ENCODE measurements at regions not wholly inside any gene's neighbourhood (a gene's known extent, or its start where the extent isn't known, plus 50 kb on each side); places are given as distances from the start of the nearest gene placed in this dataset.
"Not testable (repeated sequence)": the region's sequence is repeated elsewhere in the genome, so short reads cannot be mapped to it uniquely, and the experiment has no call there.

- no peak for DNase-seq (ENCODE audit: extremely low spot score, unreplicated experiment)
- H3K36me3 Mint-ChIP-seq, result no peaks in the 10 kb centered on the region
- H3K9me3 Mint-ChIP-seq, result peaks cover 5% of the 10 kb centered on the region
- H3K27me3 Mint-ChIP-seq, result no peaks in the 10 kb centered on the region
- H3K4me1 Mint-ChIP-seq (ENCODE audit: unreplicated experiment), result no peaks in the 10 kb centered on the region
- TF ChIP-seq CTCF (conservative IDR thresholded peaks at IDR 0.05), result no peak
- no peak overlapping the region for H3K27ac Mint-ChIP-seq
- no peak overlapping the region for H3K4me3 Mint-ChIP-seq
Measured at GRCh38 chr14:39500253-39500652, 68.0 kb upstream of the FBXO33 start.

DNA sequence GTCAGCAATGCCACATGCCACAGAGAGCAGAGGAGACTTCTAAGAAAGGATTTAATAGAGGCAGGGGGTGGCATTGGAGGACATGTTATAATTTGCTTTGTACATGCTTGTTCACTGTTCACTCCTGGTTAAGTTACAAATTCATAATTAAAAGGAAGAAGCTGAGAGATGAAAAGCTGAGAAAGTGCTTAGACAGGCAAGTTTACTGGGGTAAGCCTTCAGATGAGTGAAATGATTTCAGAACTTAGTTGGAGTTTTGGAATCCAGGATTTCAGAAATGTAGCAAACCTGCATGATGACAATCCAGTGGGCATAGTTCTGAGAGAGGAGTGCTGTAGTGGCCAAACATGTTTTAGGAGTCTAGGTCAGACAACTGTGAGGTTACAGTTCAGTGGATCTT, 67.3 kb upstream of the FBXO33 start:
- TF ChIP-seq CTCF (conservative IDR thresholded peaks at IDR 0.05), result no peak
- no peaks in the 10 kb centered on the region for H3K36me3 Mint-ChIP-seq
- H3K4me3 Mint-ChIP-seq, result no peak overlapping the region
- peaks cover 5% of the 10 kb centered on the region for H3K9me3 Mint-ChIP-seq
- no peaks in the 10 kb centered on the region for H3K4me1 Mint-ChIP-seq (ENCODE audit: unreplicated experiment)
- no peaks in the 10 kb centered on the region for H3K27me3 Mint-ChIP-seq
- DNase-seq (ENCODE audit: extremely low spot score, unreplicated experiment), result no peak
- H3K27ac Mint-ChIP-seq, result no peak overlapping the region

DNA sequence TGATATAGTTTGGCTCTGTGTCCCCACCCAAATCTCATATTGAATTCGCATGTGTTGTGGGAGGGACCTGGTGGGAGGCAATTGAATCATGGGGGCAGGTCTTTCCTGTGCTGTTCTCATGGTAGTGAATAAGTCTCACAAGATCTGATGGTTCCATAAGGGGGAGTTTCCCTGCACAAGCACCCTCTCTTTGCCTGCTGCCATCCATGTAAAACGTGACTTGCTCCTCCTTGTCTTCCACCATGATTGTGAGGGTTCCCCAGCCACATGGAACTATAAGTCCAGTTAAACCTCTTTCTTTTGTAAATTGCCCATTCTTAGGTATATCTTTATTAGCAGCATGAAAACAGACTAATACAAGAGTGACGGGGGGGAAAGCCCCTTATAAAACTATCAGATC, 65.4 kb upstream of the FBXO33 start:
- not testable (repeated sequence) for H3K36me3 Mint-ChIP-seq

DNA sequence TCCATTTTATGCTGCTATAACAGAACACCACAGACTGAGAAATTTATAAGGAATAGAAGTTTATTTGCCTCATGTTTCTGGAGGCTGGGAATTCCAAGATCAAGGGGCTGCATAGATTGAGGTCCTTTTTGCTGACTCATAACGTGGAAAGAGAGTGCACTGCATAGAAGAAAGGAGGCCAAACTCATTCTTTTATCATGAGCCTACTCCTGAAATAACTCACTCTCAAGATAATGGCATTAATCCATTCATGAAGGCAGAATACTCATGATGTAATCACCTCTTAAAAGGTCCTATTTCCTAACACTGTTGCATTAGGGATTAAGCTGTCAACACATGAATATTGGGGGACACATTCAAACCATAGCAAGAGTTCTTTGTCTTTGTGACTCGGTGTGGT, 60.0 kb upstream of the FBXO33 start:
- no peak overlapping the region for H3K27ac Mint-ChIP-seq
- H3K36me3 Mint-ChIP-seq, result no peaks in the 10 kb centered on the region
- no peaks in the 10 kb centered on the region for H3K4me1 Mint-ChIP-seq (ENCODE audit: unreplicated experiment)
- no peak for DNase-seq (ENCODE audit: extremely low spot score, unreplicated experiment)
- H3K4me3 Mint-ChIP-seq, result no peak overlapping the region
- H3K27me3 Mint-ChIP-seq, result peaks cover 3% of the 10 kb centered on the region
- TF ChIP-seq CTCF (conservative IDR thresholded peaks at IDR 0.05), result no peak
- H3K9me3 Mint-ChIP-seq, result peaks cover 5% of the 10 kb centered on the region

More for the DNA sequence above, 65.4 kb upstream of the FBXO33 start:
- not testable (repeated sequence) for H3K4me1 Mint-ChIP-seq (ENCODE audit: unreplicated experiment); H3K27ac Mint-ChIP-seq; H3K9me3 Mint-ChIP-seq; H3K27me3 Mint-ChIP-seq; H3K4me3 Mint-ChIP-seq; DNase-seq (ENCODE audit: extremely low spot score, unreplicated experiment)

DNA sequence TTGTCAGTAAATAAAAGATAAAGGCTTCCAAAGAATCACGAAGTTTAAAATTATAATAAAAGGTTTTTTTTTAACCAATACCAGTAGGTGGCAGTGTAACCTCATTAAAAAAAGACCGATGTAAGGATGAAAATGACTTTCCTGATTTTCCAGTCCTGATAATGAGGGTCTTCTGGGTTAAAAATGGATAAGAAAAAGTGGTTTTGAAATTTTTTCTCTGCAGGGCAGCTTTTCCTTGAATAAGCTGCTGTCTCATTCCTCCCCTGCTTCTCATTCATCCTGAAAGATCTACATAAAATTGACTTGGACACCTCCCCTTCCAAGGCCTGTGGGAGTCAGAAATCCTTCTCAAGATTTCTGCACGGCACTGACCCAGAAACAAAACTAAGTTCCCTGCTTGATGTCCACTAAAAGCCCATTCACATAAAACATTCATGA, 58.9 kb upstream of the FBXO33 start:
- no peaks in the 10 kb centered on the region for H3K4me1 Mint-ChIP-seq (ENCODE audit: unreplicated experiment)
- peaks cover 3% of the 10 kb centered on the region for H3K27me3 Mint-ChIP-seq
- H3K4me3 Mint-ChIP-seq, result no peak overlapping the region
- no peak overlapping the region for H3K27ac Mint-ChIP-seq
- peaks cover 3% of the 10 kb centered on the region for H3K9me3 Mint-ChIP-seq
- TF ChIP-seq CTCF (conservative IDR thresholded peaks at IDR 0.05), result peak; percentile 84
- DNase-seq (ENCODE audit: extremely low spot score, unreplicated experiment), result no peak
- no peaks in the 10 kb centered on the region for H3K36me3 Mint-ChIP-seq

DNA sequence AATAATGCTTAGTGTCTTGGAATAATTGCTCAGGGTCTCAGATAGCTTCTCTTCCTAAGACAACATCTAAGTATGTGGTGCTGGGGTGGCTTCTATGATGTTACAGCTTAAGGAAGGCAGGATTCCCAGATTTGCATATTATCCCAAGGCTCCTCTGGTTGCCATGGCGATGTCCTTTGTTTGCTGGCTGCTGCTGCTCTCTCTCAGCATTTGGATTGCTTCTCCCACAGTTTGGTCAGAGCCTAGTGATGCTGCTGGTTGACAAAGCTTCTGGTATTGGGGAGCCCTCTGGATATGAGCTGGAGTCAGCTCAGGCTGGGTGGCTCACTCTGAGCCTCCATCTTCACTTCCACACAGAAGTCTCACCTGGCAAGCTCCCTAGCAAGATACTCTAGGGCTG, 56.4 kb upstream of the FBXO33 start:
- peaks cover 3% of the 10 kb centered on the region for H3K27me3 Mint-ChIP-seq
- H3K9me3 Mint-ChIP-seq, result no peaks in the 10 kb centered on the region
- H3K36me3 Mint-ChIP-seq, result no peaks in the 10 kb centered on the region
- no peak for TF ChIP-seq CTCF (conservative IDR thresholded peaks at IDR 0.05)
- no peak for DNase-seq (ENCODE audit: extremely low spot score, unreplicated experiment)
- H3K4me1 Mint-ChIP-seq (ENCODE audit: unreplicated experiment), result no peaks in the 10 kb centered on the region
- no peak overlapping the region for H3K4me3 Mint-ChIP-seq
- H3K27ac Mint-ChIP-seq, result no peak overlapping the region

Data from type B pancreatic cell (in vitro differentiated cells).